GM19351 (cell line): ENCODE measurements at regions not wholly inside any gene's neighbourhood (a gene's known extent, or its start where the extent isn't known, plus 50 kb on each side); places are given as distances from the start of the nearest gene placed in this dataset.

Source experiments
- ATAC-seq: cut with Tn5 transposase; IDR thresholded peaks from one replicate; pipeline ENCODE4 v1.9.1; 2021; ENCODE audit warnings: mild to moderate bottlenecking, moderate library complexity; ENCODE audit not compliant: unreplicated experiment

- ATAC-seq: no peak
Measured at GRCh38 chr10:29395409-29395808, 106.5 kb downstream of the LYZL1 start.

GRCh38 chr10:29397221-29397620 is 108.4 kb downstream of the LYZL1 start:
- ATAC-seq: no peak

GRCh38 chr10:29403208-29403607 is 114.3 kb downstream of the LYZL1 start:
- no peak for ATAC-seq

- ATAC-seq: no peak
Measured at GRCh38 chr10:29407280-29407858, 118.5 kb downstream of the LYZL1 start.
